ENCODE measurements at regions not wholly inside any gene's neighbourhood (a gene's known extent, or its start where the extent isn't known, plus 50 kb on each side); places are given as distances from the start of the nearest gene placed in this dataset.

DNA sequence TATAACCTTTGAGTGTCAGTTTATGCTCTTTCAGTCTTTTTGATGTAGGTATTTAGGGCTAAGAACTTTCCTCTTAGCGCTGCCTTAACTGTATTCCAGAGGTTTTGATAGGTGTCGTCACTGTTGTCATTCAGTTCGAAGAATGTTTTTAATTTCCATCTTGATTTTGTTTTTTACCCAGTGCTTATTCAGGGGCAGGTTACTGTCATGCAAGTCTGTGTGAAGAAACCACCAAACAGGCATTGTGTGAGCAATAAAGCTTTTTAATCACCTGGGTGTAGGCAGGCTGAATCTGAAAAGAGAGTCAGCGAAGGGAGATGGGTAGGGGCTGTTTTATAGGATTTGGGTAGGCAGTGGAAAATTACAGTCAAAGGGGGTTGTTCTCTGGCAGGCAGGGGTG is 142.0 kb upstream of the USP9Y start:
- no peak for DNase-seq (ENCODE audit: low read depth in 2 of 2)

DNA sequence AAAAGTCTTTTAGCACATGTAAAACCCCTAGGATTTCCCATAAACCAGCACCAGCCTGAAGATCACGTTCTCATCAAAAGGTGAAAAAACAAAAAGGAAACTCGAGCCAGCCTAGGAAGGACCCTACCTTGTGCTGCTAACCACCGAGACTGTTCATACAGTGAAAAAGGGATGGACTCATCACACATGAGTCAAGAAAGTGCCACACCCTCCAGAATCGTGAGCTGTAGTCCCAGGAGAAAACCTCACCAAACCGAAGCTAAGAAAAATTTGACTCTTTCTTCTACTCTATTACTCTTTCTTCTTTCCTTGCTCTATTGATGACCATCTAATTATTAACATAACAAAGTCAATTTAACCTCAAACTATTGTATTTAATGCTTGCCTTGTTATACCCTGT is 124.8 kb upstream of the USP9Y start:
- no peak for DNase-seq (ENCODE audit: low read depth in 2 of 2)

DNA sequence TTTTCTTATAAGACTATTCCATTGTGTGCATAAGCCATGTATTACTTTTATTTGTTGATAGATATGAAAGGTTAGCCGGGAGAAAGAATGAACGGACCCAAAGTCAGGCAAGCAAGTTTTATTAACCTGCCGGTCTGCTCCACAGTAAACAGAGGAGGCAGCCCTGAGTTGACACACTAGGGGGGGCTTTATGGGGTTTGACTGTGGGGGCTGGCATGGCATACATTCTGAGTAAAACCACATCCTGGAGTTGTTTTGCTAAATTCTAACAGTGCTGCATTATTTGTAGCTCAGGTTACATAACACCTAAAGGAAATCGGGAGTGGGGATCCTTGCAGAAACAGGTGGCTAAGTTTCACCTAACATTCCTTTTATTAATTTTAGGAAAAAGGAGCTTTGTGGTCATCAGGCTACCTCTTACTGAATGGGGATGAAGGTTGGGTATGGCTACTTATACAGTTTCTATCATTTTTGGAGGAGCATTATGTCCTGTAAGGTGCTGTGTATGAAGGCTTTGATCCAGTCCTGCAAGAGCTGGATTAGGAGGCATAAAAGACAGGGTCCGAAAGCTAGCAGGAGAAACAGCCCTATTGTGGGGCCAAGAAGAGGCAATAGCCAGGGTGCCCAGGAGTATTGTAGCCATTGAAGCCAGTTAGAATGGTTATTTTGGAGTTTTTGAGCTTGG is 107.4 kb upstream of the USP9Y start:
- DNase-seq (ENCODE audit: low read depth in 2 of 2): no peak

DNA sequence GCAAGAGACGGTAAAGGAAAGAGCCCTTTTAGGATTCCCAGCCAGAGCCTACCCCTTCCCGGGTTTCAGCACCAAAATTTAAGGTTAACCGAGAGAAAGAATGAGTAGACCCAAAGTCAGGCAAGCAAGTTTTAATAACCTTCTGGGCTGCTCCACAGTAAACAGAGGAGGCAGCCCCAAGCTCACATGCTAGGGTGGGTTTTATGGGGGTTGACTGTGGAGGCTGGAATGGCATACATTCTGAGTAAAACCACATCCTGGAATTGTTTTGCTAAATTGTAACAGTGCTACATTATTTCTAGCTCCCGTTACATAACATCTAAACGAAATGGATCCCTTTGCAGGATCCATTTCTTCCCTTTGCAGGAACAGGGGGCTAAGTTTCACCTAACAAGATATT is 102.2 kb upstream of the USP9Y start:
- DNase-seq (ENCODE audit: low read depth in 2 of 2): no peak

DNA sequence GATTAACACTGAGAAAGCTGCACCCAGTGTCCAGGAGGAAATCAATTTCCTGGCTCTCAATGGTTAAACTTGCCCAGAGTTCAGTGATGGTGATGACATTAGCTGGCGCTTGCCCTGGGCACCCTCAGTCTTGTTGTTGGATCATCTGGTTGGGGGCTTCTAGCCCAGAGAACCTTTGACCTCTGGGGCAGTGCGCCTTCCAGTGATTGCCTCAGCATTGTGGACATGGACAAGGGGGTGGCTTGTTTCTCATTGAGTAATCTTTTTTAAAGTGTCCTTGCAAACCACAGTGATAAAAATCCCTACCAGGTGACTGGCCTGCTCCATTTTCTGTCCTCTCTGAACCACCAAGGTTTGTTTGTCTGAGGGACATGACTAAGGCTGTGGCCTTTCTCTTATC is 95.6 kb upstream of the USP9Y start:
- DNase-seq (ENCODE audit: low read depth in 2 of 2): no peak

DNA sequence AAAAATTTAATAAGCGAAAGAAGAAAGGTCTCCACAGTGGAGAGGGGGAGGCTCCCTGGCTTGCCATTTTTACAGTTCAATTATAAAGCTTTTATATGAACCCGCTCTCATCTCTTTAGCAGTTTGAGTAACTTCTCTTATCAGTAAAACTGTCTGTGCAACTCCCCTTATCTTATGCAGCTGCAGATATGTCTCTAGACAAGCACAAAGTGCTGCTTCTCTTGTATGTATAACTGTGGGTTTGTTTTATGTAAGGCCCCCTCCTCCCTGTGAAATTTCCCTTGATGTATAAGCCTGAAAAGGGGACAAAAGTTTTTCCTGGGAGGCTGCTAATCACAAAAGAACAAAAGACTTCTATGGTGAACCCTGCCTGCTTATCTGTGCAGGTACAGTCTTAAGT is 90.2 kb upstream of the USP9Y start:
- DNase-seq (ENCODE audit: low read depth in 2 of 2): no peak

DNA sequence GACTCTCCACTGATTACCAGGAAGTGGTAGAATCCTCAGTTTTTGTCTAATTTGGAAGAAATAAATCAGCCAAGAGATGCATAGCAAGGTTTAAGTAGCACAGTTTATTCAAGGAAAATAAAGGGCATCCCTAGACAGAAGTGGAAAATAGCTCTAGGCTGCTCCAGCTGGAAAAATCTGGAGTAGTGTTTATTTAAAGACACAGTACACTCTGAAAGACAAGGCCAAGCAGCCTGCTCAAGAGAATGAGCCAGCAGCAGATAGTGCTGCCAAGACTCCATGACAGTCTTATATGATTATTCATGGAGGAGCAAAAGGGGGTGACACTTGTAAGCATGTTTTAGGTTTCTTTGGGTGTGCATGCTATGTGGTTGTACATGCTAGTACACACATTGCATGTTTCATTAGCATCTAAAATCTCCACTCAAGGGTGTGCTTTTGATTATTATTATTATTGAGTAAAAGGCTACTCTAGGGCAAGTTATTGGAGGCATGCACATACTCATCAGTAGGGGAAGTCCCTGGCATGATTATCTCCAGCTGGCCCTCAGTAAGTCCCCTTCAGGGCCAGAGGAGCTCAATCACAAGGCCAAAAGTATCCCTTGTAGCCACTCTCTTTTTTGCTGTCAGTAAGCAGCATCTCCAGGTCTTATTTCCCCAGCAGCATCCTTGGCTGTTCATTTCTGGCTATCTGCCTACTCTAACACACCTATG is 85.1 kb upstream of the USP9Y start:
- DNase-seq (ENCODE audit: low read depth in 2 of 2): no peak

DNA sequence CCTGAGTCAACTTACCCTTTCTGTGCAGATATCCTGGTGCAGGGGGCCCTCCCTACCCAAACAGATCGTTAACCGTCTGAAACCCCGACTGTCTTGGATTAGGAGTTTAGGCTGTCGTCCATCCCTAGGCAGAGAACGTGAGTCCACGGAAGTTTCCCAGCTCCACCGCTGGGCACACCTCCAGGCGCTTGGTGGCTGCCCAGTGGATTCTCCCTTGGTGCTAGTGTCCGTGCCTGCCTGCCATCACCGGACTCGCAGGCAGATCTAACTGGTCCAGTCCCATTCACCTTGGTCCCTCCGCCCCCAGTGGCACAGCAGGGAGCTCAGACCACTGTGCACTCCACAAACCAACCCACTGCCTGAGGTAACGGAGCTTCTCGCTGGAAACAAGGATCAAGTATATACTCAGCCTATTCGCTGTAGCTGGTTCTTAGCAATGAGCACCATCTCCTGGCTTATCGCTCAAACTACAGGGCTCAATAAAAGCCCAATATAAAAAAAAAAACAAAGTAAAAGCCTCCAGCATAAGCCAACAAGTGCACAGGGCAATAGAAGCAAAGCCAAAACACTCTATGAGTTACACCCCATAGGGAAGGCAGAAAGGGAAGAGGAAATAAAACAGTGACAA is 79.5 kb upstream of the USP9Y start:
- no peak for DNase-seq (ENCODE audit: low read depth in 2 of 2)

DNA sequence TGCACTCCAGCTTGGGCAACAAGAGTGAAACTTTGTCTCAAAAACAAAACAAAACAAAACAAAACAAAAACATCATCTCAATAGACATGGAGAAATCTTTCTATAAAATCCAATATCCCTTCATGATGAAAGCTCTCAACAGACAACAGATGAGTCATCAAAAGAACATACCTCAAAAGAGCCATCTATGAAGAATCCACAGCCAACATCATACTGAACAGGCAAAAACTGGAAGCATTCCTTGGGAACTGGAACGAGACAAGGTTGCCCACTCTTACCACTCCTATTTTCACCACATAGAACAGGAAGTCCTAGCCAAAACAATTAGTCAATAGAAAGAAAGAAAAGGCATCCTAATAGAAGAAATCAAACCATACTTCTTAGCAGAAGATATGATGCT is 77.8 kb upstream of the USP9Y start:
- no peak for DNase-seq (ENCODE audit: low read depth in 2 of 2)

DNA sequence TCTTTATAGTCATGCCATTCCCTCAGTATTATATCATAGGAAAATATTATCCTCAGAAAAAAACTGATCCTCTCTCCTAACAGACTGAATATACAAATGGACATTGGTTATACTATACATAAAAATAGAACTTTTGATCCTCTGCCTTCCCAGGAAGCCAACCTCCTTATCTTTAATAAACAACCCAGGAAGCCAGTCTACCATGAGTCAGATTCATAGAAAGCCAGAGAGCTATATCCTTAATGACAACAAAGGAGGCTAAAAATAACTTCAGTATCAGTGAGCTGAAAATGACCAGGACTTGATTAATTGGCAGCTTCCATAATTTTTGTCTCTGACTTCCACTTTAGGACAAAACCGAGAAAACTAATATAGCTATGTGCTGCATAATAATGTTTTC is 58.0 kb upstream of the USP9Y start:
- DNase-seq (ENCODE audit: low read depth in 2 of 2): no peak

DNA sequence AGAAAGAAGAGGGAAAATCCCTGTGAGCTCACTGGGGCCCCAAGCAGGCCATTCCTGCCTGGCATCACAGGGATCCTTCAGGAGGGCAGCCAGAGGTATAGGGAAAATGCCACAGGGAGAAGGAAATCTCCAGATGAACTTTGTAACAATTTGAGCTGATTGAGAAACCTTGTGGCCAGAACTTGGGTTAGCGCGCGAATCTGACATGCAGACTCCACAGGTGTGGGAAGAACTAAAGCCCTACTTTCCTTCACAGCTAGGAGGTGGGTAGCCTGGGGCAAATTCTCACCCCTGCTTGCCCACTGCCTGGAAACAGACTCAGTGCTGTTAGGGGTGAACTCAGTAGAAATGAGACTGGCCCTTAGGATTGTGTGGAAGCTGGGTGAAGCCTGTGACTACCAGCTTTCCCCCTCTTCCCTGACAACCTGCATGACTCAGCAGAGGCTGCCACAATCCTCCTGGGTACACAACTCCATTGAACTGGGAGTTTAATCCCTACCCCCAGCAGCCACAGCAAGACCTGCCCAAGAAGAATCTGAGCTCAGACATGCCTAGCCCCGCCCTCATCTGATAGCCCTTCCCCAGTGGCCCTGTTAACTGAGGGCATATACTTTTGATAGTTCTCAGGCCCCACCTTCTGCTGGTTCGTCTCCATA is 57.2 kb upstream of the USP9Y start:
- DNase-seq (ENCODE audit: low read depth in 2 of 2): no peak

DNA sequence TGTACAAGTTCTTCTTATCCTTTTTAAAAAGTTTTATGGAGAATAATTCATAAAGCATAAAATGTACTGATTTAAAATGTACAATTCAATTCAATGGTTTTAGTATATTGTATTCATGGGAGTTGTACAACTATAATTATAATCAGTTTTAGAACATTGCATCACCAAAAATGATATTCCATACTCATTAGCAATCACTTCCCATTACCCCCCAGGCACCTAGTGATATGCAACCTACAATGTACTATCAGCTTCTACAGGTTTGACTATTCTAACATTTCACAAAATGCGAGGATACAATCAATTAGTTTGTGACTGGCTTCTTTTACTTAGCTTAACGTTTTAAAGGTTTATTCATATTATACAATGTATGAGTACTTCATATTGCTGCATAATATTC is 49.9 kb upstream of the USP9Y start:
- DNase-seq (ENCODE audit: low read depth in 2 of 2): no peak
